HG03045 (cell line): ENCODE measurements at regions not wholly inside any gene's neighbourhood (a gene's known extent, or its start where the extent isn't known, plus 50 kb on each side); places are given as distances from the start of the nearest gene placed in this dataset.

Source experiments
- ATAC-seq: cut with Tn5 transposase; IDR thresholded peaks from one replicate; pipeline ENCODE4 v1.9.1; 2021; ENCODE audit warnings: mild to moderate bottlenecking, moderate library complexity; ENCODE audit not compliant: unreplicated experiment

DNA sequence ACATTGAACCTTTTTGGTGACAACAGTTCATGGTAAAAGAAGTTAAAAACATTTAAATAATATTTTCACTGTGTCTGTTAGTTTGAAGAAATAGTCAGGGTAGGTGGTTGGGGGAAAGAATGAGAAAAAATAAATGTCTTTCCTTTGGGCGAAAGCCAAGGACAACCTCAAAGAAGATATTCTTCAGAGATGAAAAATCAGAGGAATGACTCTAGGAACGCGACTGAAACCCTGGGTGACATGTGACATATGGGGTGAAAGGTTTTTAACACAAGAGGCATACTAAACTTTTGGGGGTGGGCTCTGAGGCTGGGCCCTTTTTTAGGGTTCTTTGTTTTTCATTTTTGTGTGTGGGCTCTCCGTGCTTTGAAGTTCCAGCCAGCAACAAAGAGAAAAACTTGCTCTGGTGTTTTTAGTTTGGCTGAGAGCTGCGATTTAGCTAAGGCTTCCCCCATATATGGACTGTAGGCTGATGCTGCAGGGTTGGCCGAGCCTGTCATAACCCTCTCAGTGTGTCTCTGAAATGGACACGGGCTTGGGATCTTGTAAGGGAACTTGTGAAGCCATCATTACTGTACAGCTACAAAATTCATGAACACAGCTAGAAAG is 610.1 kb upstream of the ARID1B start:
- ATAC-seq: no peak

DNA sequence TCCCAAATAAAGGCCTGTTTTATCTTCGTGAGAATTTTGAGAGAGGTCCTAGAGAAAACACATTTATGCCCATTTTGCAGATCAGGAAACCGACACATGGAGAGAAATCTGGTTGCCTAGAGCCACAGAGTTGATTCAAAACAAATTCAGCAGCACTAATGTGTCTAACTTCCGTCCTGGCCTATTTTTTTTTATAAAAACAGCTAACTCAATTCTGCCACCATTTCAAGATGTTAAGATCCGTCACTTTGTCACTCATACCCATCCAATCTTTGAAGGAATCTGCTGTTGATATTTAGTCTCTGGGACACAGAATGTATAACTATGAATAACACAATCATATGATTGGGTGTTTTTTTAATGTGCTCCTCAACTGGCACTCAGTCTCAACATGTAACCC is 611.1 kb upstream of the ARID1B start:
- no peak for ATAC-seq

DNA sequence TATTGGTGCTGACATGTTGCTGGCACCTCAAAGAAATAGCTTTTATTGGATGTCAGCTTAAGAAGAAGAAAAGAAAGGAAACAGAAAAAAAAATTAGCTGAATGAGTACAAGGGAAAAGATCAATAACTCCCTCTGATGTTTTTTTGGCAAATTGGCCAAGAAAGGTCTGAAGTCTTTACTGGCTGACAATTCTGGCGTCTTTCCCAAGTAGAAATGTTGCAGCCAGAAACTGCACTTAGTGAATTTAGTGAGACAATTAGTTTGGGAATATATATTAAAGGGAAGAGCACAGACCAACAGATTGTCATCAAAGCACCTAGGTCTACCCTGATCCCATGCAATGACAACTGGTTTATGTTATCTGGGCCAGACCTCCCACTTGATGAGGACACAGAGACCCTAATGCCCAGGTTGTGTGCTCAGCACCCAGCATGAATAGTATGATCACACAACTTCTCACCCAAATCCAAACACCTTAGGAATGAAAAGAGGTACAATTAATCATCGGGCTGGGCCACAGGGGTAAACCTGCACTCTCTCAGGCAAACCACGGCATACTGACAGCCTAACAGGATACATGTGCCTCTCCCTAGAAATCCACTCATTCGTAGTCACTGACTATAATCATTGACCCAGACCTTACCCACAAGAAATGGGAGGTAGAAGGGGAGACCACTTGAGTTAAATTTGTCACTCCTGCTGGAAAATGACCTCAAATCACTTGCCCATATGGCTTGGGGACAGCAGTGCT is 612.3 kb upstream of the ARID1B start:
- ATAC-seq: no peak

DNA sequence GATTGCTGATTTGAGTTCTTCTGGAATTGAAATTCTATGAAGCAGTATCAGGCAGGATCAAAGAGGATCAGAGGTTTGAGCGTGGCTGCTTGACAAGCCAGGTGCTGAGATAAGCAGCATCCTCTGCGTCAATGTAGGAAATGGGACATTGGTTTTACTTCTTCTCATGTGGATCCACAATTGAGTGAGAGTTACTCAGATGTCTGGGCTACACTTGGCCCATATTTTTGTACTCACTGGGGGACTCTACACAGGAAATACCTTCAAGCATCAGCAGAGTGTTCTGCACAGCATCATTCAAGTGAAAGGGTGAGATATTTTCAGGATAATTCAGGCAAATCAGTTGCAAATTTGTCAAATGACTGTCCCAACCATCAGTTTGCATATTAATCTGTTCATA is 613.9 kb upstream of the ARID1B start:
- ATAC-seq: no peak

DNA sequence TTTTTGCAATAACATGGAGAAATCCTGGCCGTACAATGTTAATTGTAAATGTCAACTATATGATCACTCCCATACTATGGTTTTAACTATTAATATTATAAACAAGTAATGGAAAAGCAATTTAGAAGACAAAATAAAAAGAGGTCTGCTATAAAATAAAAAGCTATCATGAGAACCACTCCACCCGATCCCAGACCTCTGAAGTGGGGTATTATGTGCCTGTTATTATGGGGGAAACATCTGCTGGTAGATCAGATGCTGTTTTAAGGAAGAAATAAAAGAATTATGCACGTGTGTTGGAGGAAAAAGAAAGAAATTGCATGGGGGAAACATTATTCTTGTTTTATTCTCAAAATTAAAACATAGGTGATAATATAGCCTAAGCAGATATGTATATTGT is 615.7 kb upstream of the ARID1B start:
- ATAC-seq: no peak

DNA sequence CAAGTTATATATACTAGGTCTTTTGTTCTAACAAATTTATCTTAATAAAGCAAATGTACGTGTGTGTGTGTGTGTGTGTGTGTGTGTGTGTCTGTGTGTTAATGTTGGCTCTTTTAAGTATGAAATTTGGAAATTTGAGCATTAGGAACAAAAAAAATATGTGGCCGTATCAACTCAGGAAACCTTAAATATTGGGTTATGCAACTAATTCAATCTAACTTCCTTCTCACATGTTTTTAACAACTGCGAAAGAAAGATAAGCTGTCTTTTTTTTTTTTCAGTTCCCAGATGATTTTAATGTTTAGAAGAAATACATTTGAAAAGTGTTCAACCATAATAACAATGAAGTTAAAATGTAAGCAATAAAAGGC is 616.4 kb upstream of the ARID1B start:
- ATAC-seq: no peak

DNA sequence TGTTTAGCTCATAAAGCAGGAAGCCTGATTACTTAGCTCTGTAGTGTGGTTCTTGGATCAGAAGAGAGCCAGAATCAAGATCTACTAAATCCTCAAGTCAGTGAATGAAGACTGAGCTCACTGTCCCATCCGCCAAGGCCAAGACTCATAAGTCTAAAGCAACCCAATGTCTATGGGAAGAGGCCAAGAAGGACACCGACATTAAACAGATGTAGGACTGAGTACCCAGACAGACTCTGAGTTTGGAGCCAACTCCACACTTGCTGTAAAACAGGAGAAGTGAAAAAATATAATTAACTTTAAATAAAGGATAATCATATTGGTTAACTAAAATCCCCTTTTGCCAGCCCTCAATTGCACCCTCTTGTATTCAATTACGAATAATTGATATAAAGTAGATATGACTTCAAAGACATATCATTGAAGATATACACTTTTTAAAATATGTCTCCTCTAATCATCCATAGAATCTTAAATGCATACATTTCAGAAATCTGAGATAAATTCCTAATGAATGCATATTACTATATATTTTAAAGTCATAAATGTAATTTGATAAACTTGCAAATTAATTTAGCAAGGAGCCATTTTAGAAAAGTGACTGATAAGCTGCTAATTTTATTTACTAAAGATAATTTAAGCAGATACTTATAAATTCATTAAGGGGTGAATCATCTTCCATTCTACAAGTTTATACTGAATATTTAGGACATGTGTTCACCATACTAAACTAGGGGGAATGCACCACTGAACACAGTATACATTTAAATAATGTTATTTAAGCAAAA is 617.0 kb upstream of the ARID1B start:
- no peak for ATAC-seq

DNA sequence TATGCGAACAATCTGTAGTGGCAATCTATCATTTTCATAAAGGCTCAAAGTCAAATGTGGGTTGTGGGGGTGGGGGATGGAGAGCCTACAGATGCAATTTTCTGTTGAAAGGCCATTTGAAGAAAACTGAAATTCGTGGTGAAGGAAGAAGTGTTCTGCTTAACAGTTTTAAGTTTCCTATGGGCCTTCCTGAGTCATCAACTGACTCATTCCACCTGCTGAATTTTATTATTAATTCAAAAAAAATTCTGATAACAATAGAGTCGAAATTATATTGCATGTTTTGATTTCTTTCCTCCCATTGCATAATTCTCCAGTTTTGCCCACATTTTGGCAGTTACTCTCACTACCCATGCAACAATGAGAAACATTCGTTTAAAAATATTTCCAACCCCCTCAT is 622.3 kb upstream of the ARID1B start:
- no peak for ATAC-seq

DNA sequence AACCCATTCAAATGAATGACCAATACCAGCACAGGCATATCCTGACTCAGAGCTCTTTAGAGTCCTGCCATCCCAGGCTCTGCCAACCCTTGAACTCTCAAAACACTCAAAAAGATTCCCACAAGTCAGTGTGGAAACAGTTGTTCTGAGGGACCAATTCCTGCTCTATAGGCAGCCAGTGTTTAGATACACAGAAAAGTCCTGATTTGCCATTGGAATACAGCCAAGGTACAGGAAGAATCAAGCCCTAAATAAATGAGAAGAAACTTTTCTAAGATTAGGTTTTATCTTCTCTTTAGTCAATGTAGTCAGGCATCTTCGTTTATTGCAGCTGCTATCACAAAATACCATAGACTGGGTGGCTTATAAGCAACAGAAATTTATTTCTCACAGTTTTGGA is 626.8 kb upstream of the ARID1B start:
- ATAC-seq: no peak

DNA sequence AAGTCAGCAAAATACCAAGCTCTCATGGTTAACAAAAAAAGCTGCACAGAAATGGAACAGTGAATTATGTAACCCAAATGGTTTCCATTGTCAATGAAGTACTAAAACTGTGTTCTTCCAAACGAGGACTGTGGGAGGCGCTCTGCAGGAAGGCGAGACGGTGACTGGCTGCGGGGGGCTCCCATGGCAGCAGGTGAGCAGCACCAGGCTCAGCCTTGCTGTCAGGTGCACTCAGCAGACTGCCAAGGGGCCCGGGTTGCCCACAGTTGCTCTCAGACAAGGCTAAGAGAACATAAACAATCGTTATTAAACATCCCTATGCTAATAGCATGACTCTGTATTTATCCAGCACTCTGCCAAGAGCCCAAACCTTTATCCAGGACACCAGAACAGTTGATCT is 630.3 kb upstream of the ARID1B start:
- no peak for ATAC-seq

DNA sequence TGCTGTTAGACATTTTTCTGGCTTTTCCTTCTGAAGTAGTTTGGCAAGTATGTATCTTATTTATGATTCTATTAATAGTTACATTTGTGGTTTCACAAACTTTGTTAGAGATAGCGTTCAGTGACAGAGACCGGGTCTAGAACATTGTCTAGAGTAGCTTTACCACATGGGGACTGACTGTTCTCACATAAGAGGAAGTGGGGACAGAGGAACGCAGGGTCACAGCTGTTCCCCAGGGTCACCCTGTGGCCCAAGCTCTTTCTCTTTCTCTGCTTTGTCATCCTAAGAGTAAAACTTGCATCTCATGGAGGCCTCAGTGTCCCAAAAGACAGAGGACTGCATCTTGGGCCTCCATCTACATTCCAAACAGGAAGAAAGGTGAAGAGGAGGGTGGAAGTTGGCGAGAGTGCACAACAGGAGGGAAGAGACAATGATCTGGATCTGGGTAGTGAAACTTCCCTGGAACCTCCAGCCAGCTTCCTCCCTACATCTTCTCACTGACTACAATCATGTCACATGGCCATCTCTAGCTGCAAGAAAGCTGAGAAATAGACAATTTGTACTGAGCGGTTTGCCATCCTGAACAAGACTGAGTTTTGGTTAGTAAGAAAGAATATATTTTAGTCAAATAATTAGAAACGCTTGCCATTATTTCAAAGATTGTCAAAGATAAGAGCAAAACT is 645.8 kb upstream of the ARID1B start:
- no peak for ATAC-seq

DNA sequence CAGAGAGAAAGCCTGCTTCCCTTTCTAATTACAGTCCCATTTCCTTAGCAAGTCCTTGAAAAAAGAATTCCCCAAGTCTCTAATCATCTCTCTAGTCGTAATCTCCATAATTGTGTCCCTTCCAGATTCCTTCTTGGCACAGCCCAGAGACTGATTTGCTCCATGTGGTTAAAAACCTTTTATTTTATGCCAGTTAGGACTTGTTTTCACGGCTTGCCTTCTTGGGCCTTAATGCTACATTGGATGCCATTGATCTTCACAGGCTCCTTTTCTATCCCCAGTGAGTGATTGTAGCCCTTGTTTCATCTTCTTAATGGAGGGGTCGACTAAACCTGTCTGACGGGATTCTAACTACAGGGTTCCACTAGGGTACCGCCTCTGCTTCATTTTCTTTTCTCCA is 650.6 kb upstream of the ARID1B start:
- no peak for ATAC-seq

DNA sequence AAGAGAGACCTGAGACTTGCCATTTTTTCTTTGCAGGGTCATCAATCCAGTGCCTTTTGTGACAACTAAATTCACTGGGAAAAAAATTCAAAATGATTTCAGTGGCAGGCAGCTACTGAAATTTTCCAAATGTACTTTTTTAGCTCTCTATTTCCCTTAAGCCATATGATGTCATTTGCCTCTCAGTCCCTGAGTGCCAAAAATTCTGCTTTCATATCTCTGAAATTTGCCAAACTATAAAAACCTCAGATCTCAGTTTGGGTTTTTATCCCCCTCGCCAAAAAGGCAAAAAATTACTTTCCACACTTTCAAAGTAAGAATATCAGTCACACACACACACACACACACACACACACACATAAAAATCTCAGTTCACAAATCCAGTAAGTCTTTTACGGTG is 651.3 kb upstream of the ARID1B start:
- no peak for ATAC-seq

DNA sequence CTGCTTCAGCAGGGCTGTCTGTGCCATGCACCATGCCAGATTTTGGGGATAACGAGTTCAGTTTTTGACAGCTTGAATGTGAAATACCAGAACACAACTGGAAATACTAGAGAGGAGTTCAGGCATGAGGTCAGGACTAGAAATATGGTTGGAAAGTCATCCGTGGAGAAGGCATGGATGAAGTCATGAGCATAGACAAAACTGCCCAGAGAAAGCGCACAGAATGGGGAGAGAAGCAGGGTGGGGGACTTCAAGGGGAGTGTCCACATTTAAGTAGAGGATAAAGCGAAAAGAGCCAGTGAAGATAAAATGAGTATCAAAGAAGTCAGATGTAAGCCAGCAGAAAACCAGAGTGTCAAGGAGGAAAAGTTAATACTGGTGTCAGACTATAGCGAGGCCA is 653.4 kb upstream of the ARID1B start:
- no peak for ATAC-seq

DNA sequence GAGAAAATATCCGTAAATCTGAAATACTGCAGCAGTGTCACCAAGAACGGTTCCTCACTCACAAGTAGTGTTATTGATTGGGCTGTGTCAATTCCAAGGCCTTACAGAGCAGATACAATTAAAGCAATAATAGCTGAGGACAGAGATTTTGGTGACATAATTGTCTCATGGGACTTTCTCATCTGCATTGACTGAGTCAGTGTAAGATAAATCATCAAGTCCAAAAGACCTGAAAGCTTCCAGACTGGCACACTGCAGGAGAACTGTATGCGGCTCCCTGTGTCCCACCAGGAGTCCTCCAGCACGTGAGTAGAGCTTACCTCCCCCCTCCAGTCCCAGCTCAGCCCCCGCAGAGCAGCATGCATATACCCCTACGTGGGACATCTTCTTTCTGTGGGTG is 655.2 kb upstream of the ARID1B start:
- no peak for ATAC-seq

DNA sequence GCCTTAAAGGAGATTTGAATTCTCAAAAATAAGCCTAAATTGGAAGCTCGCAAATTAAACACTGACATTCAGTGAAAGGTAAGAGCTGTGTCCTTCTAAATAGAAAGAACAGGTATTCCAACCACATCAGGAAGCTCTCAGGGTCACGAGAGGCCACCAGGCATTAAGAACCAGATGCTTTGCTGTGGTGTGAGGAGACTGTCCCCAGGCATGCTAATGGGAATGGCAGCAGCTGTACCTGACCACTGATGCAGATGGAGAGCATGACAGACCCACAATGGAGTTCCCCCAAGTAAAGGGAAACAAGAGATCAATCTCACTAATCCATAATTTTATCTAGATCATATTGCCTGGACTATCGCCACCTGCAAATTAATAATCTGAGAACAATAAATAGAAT is 658.9 kb upstream of the NOX3 start:
- no peak for ATAC-seq

DNA sequence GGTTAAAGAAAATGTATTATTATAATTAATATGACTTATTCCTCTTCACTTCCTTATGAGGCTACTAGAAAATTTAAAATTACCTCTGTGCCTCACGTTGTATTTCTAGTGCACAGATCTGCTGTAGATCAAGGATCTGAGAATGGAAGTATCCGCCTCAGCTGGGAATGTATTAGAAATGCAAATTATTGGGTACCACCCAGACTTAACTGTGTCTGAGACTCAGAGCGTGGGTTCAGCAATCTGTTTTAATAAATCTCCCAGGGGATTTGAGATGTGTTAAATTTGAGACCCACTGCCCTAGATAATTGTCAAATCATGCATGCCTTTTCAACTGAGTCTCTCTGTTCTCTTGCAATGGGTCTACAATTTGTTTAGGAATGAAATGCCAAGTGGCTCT is 658.0 kb upstream of the NOX3 start:
- no peak for ATAC-seq

DNA sequence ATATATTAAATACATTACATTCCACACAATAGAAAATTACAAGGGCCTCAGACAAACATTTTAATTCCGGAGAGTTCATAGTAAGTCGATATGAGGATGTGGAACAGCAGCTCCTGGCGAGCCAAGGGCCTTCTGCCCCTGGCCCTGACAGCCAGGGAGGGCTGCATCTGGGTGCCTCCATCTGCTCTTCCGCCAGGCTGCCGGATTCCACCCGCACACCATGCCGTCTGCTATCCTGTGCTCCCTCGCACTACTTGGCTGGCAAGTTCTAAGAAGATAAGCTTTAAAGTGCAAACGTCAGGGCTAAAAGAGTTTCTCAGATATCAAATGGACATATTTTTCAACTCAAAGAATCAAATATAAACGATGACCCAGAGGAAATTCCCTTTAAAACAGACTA is 656.3 kb upstream of the NOX3 start:
- no peak for ATAC-seq

DNA sequence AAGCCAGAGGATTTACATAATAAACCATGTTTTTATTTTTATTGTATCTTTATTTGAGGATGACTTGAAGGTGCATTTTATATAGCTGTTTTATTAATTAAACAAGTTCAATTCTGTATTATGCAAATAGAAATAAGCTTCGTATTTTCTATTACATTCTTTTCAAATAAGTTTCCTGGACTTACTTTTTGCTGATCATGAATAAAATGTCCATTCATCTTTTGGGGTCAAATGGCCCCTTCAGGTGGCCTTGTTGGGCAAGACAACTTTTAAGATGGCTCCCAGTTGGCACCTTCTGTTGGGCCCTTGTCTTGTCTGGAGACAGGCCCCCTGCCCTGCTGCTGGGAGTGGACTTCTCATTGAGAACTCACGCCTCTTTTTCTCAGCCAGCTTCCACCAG is 654.6 kb upstream of the NOX3 start:
- ATAC-seq: no peak

DNA sequence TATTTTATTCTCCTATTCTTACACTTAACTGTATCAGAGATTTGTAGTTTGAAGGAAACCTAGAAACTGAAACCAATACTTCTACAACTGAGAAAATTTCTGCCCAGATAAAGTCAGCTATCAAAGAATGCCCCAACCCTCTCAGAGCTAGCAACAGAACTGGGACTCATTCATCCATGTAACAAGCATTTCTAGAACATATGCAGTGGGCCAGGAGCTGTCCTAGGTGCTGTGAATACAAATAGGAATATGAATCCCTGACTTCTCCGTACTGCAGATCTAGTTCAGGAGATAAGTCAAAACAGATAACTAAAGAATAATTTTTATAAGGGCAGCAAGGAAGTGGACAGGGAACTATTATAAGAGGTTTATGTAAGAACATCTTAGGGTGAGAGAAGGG is 654.1 kb upstream of the NOX3 start:
- no peak for ATAC-seq

DNA sequence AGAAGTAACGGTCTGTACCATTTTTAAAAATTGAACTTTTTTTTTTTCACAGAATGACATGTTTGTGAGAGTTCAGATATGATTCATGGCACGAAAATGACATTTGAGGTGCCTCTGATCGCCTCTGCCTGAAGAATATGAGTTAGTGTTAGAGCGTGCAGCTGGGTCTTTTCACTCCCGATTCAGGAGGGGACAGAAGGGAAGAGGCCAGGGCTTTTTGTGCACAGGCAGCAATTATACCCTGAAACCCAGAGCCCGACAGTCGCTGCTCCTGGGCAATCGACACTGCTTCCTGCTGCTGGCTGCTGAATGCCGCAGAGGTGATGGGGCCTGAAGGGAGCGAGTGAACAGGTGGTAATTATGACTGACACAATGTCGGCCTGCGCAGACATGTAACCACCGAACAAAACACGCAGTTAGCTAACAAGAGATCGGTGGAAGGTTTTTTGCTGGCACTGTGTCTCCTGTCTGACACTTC is 652.0 kb upstream of the NOX3 start:
- no peak for ATAC-seq

DNA sequence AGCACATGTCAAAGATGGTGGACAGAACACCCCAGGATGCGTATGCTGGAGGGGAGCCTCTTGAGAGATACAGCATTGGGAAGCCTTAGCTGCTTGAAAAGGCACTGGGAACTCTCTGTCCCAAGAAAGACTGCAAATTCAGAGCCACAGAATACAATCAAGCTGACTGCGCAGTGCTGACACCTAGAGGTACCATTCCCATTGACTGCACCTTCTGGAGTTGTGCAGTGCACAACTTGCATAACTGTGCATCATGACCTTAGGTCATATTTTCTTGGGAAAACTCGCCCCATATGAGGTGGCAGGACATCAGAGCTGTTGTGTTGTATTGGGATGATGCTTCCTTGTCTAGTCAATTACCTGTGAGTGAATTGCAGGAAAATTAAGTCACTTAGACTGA is 646.5 kb upstream of the NOX3 start:
- no peak for ATAC-seq
